Ovary (tissue), 7 donors: ENCODE measurements at regions not wholly inside any gene's neighbourhood (a gene's known extent, or its start where the extent isn't known, plus 50 kb on each side); places are given as distances from the start of the nearest gene placed in this dataset.

ENCODE experiments used
- DNase-seq, 5 donors: peaks; one replicate each; pipeline ENCODE4 v3.0.0-alpha.2; 2019 to 2020
- H3K27ac ChIP-seq, 2 donors: fragments of 200-600 bp; one replicate each; pipeline versions ENCODE4 v1.5.1 to v1.8.0; 2019 to 2022
- H3K27me3 ChIP-seq: fragments of 200-600 bp; one replicate; pipeline ENCODE4 v1.8.0; 2022
- H3K36me3 ChIP-seq: fragments of 200-600 bp; sonication (generic); one replicate; pipeline ENCODE4 v1.5.1; 2019
- H3K4me1 ChIP-seq: one replicate; pipeline ENCODE4 v1.8.1; 2013; ENCODE audit warnings: mild to moderate bottlenecking, moderate library complexity; ENCODE audit not compliant: insufficient read depth
- H3K4me3 ChIP-seq: fragments of 200-600 bp; sonication (generic); one replicate; pipeline ENCODE4 v1.5.1; 2017
- H3K9me3 ChIP-seq, 2 donors: fragments of 200-600 bp in 1 of 2; sonication (generic) in 1 of 2; one replicate each; pipeline versions ENCODE4 v1.5.1 to v1.8.1; 2013 to 2019; ENCODE audit warnings: mild to moderate bottlenecking in 1 of 2, moderate library complexity in 1 of 2
- EP300 ChIP-seq: sonication (generic); formaldehyde crosslinking; IDR thresholded peaks from one replicate; pipeline ENCODE4 v1.6.1; 2017; ENCODE audit warnings: antibody characterized with exemption
- POLR2A ChIP-seq: fragments of 450-650 bp; IDR thresholded peaks from one replicate; pipeline ENCODE4 v1.6.1; 2017; ENCODE audit warnings: antibody characterized with exemption, mild to moderate bottlenecking, moderate library complexity
- WGBS, 3 donors: extraction: QIAGEN DNeasy Blood & Tissue Kit in 1 of 3; methylation state at CpG; one replicate each; pipeline versions ENCODE4 v1.1.5 to v1.1.7; 2013 to 2017; 5-methylcytosine and 5-hydroxymethylcytosine counted together
- intact Hi-C, 4 donors: fragments of 100-400 bp; cut with DNase I; formaldehyde crosslinking; loops; one replicate each; pipeline versions ENCODE4 v1.11.0 to v1.15.1; 2022 to 2023
- TF ChIP-seq, protein P1 (sequence below), 3 donors: fragments of 450-650 bp in 2 of 3; fragments of 200-600 bp in 1 of 3; IDR thresholded peaks; one replicate each; pipeline versions ENCODE4 v1.5.1 to v1.8.0; 2016 to 2022; ENCODE audit warnings: antibody characterized with exemption in 3 of 3, mild to moderate bottlenecking in 1 of 3
- donor health status: DM: no; HTN: no; CAD: no; lungs with moderate emphysema.
- donor health status: DM: no; HTN: no; CAD: no.
- donor health status: Bipolar disorder and iron deficiency.
- donor health status: DM: no; HTN: no; CAD: no.
- donor health status: DM: yes; HTN: yes; CAD: no.

DNA sequence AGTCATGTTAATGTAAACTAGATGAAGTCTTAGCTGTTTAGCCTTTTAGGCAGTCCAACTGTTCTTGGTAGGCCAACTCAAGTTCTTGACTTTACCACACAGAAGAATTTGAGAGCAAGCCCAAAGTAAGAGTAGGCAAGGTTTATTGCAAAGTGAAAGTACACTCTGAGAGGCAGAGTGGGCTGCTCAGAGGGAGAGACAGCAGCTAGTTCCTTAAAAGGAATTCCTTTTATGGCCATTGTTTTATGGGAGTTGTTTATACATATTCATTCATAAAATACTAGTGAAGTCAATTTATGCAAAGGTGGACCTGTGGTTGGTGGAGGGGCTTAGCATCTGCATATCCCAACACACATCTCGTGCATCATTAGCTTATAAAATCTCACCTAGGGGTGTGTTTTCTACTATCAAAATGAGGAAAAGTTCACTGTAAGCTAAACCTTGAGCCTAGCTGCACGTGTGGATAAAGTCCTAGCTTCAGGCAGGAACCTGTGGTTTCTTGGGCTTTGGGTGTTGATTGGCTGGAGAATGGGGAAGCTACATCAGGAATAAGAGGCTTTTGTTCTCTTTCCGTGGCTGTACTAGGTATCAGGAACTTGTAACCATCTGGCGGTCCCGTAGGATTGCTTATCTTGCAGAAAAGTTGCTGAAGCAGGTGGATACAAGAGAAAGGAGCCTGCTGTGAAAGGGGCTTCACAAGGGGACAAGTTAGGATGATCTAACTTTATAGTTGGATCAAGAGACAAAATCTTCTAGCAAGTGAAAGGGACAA, 110.4 kb upstream of the GULP1 start:
- no peaks in the 10 kb centered on the region for H3K36me3 ChIP-seq
- no peak overlapping the region for H3K4me3 ChIP-seq
- WGBS, 3 donors = 77 to 82% (median 78%) methylated on average over 5 of the region's 5 CpGs
- H3K27me3 ChIP-seq = no peaks in the 10 kb centered on the region
- intact Hi-C loops = no loop called here
- no peaks in the 10 kb centered on the region for H3K9me3 ChIP-seq
- TF ChIP-seq, protein P1, sequence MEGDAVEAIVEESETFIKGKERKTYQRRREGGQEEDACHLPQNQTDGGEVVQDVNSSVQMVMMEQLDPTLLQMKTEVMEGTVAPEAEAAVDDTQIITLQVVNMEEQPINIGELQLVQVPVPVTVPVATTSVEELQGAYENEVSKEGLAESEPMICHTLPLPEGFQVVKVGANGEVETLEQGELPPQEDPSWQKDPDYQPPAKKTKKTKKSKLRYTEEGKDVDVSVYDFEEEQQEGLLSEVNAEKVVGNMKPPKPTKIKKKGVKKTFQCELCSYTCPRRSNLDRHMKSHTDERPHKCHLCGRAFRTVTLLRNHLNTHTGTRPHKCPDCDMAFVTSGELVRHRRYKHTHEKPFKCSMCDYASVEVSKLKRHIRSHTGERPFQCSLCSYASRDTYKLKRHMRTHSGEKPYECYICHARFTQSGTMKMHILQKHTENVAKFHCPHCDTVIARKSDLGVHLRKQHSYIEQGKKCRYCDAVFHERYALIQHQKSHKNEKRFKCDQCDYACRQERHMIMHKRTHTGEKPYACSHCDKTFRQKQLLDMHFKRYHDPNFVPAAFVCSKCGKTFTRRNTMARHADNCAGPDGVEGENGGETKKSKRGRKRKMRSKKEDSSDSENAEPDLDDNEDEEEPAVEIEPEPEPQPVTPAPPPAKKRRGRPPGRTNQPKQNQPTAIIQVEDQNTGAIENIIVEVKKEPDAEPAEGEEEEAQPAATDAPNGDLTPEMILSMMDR (IDR thresholded peaks at IDR 0.05) = no peak
- TF ChIP-seq EP300 = no peak
- TF ChIP-seq POLR2A = no peak
- H3K27ac ChIP-seq = no peak overlapping the region
- no peaks in the 10 kb centered on the region for H3K4me1 ChIP-seq
- DNase-seq = no peak

DNA sequence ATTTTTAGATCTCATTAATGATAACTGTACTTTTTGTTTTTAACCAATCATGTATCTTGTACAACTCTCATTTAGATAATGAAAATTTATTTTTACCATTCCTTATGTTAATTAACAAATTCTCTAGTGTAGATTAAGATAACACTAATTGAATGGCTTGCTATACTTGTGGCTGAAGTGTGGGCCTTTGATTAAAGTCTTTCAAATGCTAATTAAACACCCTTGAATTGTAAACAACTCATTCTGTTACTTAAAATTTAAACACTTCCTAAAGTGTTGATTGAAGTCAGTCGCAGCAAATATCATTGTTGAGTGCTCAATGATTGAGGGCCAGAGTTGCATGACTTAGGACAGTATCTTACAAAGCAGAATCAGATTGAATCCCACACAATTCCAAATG, 109.8 kb upstream of the GULP1 start:
- no peaks in the 10 kb centered on the region for H3K9me3 ChIP-seq
- no peak overlapping the region for H3K4me3 ChIP-seq
- no peaks in the 10 kb centered on the region for H3K4me1 ChIP-seq
- no peak overlapping the region for H3K27ac ChIP-seq
- H3K36me3 ChIP-seq = no peaks in the 10 kb centered on the region
- intact Hi-C loops = no loop called here
- DNase-seq = no peak
- WGBS, 3 donors = 61 to 80% (median 75%) methylated on average over 1 of the region's 1 CpG
- TF ChIP-seq, protein P1 (IDR thresholded peaks at IDR 0.05) = no peak
- TF ChIP-seq EP300 (no peak), POLR2A (no peak)
- H3K27me3 ChIP-seq = no peaks in the 10 kb centered on the region

DNA sequence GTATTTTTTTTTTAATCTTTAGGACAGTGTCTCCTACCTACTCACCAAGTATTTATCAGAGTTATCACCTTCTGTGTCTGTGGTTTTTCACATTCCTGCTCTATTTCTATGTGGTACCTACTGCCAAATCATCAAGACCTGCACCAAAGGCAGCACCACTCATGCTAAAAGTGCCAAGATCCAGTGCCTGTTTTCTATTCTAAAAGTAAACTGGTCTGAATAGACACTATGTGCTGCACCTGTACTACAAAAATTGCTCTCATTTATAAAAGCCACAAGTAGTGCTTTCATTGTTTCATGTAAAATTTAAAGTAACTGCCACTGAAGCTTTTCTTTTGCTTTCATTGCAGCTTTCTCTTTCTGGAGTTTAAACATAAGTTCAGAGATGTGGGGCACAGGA, 103.9 kb upstream of the GULP1 start:
- Histone ChIP-seq H3K36me3 (no peaks in the 10 kb centered on the region), H3K4me1 (no peaks in the 10 kb centered on the region), H3K9me3 (no peaks in the 10 kb centered on the region), H3K27ac (no peak overlapping the region), H3K27me3 (no peaks in the 10 kb centered on the region), H3K4me3 (no peak overlapping the region)
- TF ChIP-seq POLR2A (no peak), EP300 (no peak)
- TF ChIP-seq, protein P1 (IDR thresholded peaks at IDR 0.05) = no peak
- intact Hi-C loops = no loop called here
- no peak for DNase-seq

DNA sequence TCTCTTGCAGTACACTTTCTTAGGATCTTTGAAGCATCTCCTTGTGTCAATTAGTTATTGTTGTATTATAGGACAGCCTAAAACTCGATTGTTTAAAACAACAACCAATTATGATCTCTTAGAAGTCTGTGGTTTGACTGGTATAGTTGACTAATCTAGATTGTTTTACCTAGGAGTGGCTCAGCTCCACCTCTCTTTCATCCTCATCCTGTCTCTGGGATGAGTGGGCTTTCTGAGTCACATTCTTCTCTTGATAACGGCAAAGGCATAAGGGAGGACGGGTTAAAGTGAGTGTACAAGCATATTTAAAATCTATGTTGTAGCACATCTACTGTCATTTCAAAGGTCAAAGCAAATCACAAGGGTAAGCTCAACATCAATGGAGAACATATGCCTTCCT, 102.3 kb upstream of the GULP1 start:
- no peaks in the 10 kb centered on the region for H3K36me3 ChIP-seq
- WGBS, 3 donors = 72 to 75% (median 74%) methylated on average over 3 of the region's 3 CpGs
- no peak overlapping the region for H3K27ac ChIP-seq
- DNase-seq = no peak
- no peaks in the 10 kb centered on the region for H3K9me3 ChIP-seq
- intact Hi-C loops = no loop called here
- no peaks in the 10 kb centered on the region for H3K27me3 ChIP-seq
- H3K4me3 ChIP-seq = no peak overlapping the region
- H3K4me1 ChIP-seq = no peaks in the 10 kb centered on the region
- TF ChIP-seq POLR2A (no peak), EP300 (no peak)
- TF ChIP-seq, protein P1 (IDR thresholded peaks at IDR 0.05) = no peak
